ENCODE measurements at regions not wholly inside any gene's neighbourhood (a gene's known extent, or its start where the extent isn't known, plus 50 kb on each side); places are given as distances from the start of the nearest gene placed in this dataset.
"Not testable (repeated sequence)": the region's sequence is repeated elsewhere in the genome, so short reads cannot be mapped to it uniquely, and the experiment has no call there.

DNA sequence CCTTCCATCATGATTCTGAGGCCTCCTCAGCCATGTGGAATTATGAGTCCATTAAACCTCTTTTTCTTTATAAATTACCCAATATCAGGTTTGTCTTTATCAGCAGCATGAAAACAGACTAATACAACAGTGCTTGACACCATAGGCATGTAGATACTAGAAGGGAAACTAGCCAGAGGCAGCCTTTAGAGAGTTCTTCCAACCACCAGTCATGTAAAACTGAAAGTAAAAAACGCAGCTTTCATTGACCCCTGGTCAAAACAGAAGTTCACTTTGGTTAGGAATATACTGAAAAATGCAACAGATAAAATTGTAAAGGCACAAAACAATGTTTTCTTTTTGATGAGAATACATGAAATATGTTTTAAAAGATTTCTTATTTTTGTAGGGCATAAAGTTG, 122.8 kb upstream of the L3MBTL4 start:
- peak; percentile 9 for DNase-seq

DNA sequence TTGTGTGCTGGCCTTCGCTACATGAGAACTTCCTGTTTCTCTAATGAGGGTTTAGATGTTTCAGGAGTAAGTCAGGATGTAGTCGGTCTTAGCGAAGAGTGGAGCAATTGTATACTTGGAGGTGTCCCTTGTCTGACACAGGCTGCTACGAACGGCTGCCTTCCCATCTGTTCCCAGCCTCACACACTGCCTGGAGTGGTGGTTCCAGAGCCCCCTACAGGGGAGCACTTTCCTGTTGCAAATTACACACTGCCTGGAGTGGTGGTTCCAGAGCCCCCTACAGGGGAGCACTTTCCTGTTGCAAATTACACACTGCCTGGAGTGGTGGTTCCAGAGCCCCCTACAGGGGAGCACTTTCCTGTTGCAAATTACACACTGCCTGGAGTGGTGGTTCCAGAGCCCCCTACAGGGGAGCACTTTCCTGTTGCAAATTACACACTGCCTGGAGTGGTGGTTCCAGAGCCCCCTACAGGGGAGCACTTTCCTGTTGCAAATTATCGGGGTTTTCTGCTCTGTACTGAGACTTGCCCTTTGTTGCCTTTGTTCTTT, 126.5 kb upstream of the L3MBTL4 start:
- DNase-seq, result not testable (repeated sequence)

DNA sequence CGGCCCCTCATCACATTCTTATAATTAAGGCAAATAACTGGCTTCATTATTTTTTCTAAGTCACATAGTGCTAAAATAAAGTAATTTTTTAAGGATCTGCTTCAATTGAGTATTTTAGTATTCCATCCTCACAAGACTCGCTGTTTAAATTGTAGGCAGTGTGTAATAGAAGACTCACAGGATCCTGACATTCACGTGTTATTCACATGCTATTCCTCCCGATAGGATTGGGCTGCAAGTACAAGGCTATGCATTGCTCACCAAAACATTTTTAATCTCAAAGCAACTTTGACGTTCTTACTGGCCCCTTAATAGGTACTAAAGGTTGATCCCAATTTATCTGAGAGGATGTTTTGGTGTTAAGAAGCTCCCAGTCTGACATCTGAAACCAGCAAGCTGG, 127.6 kb upstream of the L3MBTL4 start:
- DNase-seq, result no peak

DNA sequence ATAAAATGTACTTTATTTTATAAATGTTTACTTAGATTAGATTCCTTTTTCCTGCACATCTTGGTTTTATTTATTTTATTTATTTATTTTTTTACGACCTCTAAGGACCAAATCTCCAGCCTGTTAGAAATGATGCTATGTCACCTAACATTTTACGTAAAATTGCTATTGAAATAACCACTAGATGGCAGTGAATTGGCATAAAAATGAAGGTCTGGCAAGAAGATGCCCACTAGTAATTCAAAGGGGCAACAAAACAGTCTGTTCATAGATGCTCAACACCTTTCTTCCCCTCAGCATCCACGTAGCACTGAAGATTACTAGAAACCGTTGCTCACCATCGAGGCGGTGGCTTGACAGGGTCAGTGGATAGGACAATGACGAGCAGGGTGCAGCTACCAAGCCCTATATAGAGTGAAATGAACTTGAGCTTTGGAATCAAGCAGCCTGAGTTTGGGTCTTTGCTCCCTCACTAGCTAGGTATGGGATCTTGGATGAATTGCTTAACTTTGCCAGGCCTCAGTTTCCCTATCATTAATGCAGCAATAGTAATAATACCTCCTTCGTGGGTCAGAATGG, 128.7 kb upstream of the L3MBTL4 start:
- DNase-seq, result peak; percentile 34

DNA sequence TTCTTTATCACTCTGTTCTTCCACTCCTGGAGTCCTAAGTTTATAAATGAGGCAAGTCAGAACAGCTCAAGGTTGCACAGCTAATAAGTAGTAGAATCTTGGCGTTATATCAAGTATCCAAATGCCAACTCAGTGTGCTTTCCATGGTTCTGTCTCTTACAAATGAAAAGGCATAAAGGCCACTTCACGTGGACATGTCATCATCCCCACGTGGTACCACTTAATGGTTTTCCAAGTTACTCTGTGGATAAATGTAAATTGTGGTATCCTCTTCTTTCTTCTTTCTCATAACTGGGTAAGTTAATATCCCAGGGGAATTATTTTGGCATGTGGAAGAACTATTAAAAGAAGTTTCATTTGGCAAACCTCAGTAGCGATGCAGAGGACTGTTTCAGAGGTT, 131.5 kb upstream of the L3MBTL4 start:
- DNase-seq, result no peak

DNA sequence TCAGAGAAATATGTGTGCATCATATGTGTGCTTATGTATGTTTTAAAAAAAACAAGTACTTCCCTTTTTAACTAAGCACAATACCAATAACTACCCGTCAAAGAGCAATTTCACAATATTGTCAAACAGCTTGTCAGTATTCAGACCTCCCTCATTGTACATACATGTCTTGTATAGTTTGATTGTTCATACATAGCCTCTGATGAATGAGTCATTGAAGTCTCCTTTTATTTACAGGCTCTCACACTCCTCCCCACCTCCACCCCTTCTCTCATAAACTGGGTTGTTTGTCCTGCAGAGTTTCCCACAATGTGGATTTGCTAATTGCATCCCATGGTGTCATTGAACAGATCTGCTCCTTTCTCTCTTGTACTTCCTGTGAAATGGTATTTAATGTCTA, 132.8 kb upstream of the L3MBTL4 start:
- DNase-seq, result no peak

DNA sequence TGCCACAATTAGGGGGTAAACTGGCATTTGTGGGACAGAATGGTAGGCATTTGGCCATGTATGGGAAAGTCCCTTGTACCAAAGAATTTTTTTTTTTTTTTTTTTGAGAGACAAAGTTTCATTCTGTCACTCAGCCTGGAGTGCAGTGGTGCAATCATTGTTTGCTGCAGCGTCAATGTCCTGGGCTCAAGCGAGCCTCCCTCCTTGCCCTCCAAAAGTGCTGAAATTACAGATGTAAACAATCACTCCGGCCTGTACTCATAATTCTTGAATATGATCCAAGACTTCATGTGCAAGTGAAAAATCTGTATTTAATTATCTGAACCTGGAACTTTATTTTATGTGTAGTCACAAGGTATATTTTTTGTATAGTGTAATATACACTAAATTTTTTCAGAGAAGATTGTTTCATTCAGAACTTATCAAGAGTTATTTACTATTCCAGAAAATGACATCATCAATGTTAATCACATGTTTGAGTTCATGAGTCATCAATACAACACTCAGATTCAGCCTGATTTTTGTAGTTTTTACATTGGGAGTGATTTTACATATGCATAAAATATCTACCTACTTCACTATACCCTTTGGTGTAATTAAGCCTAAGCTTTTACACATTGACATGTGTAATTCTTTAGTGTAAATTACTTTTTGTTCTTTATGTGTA, 138.7 kb upstream of the L3MBTL4 start:
- peak; percentile 17 for DNase-seq

DNA sequence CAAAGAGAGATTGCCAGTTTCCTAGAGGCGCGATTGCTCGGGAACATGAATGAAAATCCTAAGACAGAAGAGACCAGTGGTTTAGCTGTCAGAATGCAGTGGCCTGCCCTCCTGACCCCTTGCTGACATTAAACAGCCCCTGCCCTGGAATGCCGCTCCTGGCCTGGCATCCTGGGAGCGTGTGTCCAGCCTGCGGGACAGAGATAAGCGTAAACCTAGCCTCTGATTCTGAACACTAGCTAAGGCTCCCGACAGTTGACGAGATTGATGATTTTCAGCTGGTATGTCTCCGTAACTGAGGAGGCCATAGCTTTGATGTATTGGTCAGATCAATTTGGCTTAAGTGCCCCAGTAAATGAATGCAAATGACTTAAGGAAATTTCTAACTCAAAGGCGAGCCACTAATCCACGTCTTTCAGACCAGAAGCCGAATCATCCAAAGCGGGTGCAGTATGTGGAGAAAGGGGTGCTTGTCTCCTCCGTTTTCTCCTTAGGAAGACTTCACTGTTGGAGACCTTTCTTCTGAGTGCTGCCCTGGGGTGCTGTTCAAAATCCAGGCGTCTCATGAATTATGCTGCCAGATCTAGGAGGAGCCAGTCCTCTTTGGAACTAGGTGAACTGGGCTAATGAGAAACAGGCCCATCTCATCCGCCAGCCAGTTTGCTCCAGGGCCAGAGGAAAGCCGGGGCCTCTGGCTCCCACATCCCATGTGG, 142.5 kb upstream of the L3MBTL4 start:
- DNase-seq, result no peak

DNA sequence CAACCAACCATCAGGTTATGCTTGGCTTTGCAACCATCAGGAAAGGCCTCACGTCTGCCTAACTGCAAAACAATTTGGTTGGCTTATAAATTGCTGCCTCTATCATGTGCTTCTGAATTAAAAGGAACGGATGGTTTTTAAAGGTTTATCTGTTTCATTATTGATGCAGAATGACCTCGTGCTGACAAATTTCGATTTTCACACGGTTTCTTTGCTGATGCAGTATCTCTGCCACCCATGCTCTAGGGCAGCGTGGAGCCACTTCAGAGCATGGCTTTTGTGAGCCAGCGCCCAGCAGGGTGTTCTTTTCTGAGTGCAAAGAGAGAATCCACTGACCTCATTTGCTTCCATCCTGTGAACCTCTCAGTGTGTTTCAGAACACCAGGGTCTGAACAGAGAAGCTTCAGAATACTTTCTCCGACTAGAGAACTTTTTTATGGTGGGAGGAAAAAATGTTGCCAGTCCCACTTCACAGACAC, 143.1 kb upstream of the L3MBTL4 start:
- DNase-seq, result no peak

GRCh38 chr18:6558446-6559156, 143.9 kb upstream of the L3MBTL4 start:
- no peak for DNase-seq

GRCh38 chr18:6559296-6559695, 144.6 kb upstream of the L3MBTL4 start:
- no peak for DNase-seq

GRCh38 chr18:6561016-6561415, 146.3 kb upstream of the L3MBTL4 start:
- DNase-seq, result no peak

- DNase-seq, result no peak
These were observed 146.7 kb upstream of the L3MBTL4 start for GRCh38 chr18:6561420-6561861.

- no peak for DNase-seq
These were observed 147.2 kb upstream of the L3MBTL4 start for GRCh38 chr18:6561862-6562291.

DNA sequence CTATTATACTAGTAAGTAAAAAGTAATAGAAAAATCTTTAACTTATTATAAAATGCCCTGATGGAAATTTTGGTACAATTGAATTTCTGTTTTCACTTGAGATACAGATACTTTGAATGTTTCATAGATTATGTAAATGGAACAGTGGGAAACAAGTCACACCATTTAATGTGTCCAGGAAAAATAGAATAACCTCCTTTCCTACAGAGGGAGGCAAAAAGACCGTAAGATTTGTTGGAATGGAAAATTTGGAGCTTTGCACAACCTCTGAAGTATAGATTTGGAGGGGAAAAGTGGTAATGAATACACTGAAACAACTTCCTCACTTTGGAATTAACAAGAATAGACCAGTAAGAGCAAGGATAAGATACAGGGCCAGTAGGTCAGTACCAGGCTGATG, 149.2 kb upstream of the L3MBTL4 start:
- no peak for DNase-seq

- no peak for DNase-seq
These were observed 150.5 kb upstream of the L3MBTL4 start for GRCh38 chr18:6564950-6565814.

DNA sequence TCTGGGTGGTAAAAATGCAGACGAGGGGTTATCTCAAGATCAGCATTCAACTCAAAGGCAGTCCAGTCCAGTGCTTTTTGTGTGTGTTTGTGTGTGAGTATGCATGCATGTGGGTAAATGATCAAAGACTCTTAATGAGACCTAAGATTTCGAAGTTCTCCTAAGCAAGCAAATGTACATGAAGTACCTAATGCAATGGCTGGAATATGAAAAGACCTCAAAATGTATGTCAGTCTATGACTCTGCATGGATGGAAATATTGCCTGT, 151.0 kb upstream of the L3MBTL4 start:
- no peak for DNase-seq

DNA sequence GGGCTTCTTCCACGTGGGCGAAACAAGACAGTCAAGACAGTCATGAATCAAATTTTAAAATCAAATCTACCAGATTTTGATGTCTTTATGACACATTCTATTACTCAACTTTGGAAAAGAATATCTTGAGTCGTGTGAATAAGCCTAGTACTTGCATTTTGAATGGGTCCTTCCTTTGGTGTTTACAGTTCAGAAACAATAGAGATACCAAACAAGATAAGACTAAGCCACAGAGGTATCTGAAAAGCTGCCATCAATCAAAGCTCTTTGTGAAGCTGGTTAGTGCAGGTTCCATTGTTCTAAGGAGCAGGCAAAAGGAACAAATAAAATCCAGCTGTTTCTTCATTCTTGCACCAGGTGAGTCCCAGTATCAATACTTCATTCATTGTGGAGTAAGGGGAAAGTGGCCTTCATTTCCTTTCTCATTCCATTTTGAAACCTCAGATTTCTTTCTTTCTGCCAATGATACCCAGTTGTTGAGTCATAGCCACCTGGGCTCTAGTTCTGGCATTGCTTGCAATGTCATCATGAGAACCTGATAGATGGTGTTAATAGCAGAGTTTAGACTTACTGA, 151.7 kb upstream of the L3MBTL4 start:
- DNase-seq, result no peak

GRCh38 chr18:6569813-6570212, 155.1 kb upstream of the L3MBTL4 start:
- DNase-seq, result no peak

GRCh38 chr18:6570581-6571238, 156.0 kb upstream of the L3MBTL4 start:
- DNase-seq, result no peak

- no peak for DNase-seq
These were observed 156.5 kb upstream of the L3MBTL4 start for GRCh38 chr18:6571239-6571602.

DNA sequence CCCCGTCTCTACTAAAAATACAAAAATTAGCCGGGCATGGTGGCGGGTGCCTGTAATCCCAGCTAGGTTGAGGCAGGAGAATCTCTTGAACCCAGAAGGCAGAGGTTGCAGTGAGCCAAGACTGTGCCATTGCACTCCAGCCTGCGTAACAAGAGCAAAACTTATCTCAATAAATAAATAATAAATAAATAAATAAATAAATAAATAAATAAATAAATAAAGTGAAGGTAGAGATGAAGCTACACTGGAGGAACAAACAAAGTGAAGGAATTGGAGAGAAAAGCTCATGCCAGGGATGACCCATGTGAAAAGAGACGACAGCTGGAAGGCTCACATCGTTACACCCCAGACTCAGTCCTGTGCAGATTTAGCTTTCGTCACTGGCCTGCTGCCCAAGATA, 157.3 kb upstream of the ARHGAP28 start:
- not testable (repeated sequence) for DNase-seq

Data from EL (cell line).